Stomach smooth muscle (tissue), 2 donors: ENCODE measurements at regions not wholly inside any gene's neighbourhood (a gene's known extent, or its start where the extent isn't known, plus 50 kb on each side); places are given as distances from the start of the nearest gene placed in this dataset.

Experiments
- H3K27ac ChIP-seq: one replicate; pipeline ENCODE4 v1.7.0; 2013; ENCODE audit warnings: mild to moderate bottlenecking, low read length, inconsistent platforms
- H3K27me3 ChIP-seq, 2 donors: one replicate each; pipeline ENCODE4 v1.7.0; 2013; ENCODE audit warnings: low read length in 2 of 2; ENCODE audit not compliant: insufficient read depth in 2 of 2, control insufficient read depth in 1 of 2
- H3K36me3 ChIP-seq, 2 donors: one replicate each; pipeline ENCODE4 v1.7.0; 2013; ENCODE audit warnings: low read length in 2 of 2; ENCODE audit not compliant: control insufficient read depth in 2 of 2, insufficient read depth in 2 of 2
- H3K4me1 ChIP-seq: one replicate; pipeline ENCODE4 v1.7.0; 2013; ENCODE audit warnings: low read length; ENCODE audit not compliant: control insufficient read depth, insufficient read depth
- H3K4me3 ChIP-seq, 2 donors: one replicate each; pipeline ENCODE4 v1.7.0; 2013; ENCODE audit warnings: low read length in 2 of 2
- H3K9ac ChIP-seq, 2 donors: one replicate each; pipeline ENCODE4 v1.7.0; 2013; ENCODE audit warnings: low read length in 2 of 2, mild to moderate bottlenecking in 1 of 2
- H3K9me3 ChIP-seq, 2 donors: one replicate each; pipeline ENCODE4 v1.7.0; 2013; ENCODE audit warnings: low read length in 2 of 2; ENCODE audit not compliant: control insufficient read depth in 2 of 2
- donor health status: healthy.
- donor health status: Pancreatic carcinoma.

DNA sequence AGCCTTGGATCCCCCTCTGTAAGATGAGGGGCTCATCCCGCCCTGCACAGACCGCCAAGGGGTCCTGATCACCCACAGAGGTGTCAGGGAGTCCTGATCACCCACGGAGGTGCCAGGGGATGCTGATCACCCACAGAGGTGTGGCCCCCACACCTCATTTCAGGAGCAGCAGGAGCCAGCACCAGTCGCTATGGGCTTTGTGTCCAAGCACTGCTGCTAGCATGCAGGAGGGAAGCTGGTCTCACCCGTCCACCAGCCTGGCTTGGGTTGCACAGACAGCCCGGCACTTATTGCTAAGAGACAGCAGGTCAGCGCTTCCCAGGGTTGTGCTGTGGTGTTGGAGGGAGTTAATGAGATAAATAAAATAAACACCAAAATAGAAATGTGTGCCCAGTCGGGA lies 88.5 kb downstream of the ADRA2C start:
- no peak overlapping the region for H3K27ac ChIP-seq
- H3K36me3 ChIP-seq = no peaks in the 10 kb centered on the region
- no peaks in the 10 kb centered on the region for H3K4me1 ChIP-seq
- H3K27me3 ChIP-seq = peaks cover 0 to 20% of the 10 kb centered on the region in 2 donors
- H3K9me3 ChIP-seq = peaks cover 2 to 18% of the 10 kb centered on the region in 2 donors
- H3K9ac ChIP-seq = no peak overlapping the region
- H3K4me3 ChIP-seq = no peak overlapping the region

- H3K4me1 ChIP-seq = no peaks in the 10 kb centered on the region
- H3K36me3 ChIP-seq = no peaks in the 10 kb centered on the region
- no peak overlapping the region for H3K4me3 ChIP-seq
- peaks cover 6 to 25% of the 10 kb centered on the region in 2 donors for H3K27me3 ChIP-seq
- peaks cover 0 to 8% of the 10 kb centered on the region in 2 donors for H3K9me3 ChIP-seq
- no peak overlapping the region for H3K9ac ChIP-seq
- no peak overlapping the region for H3K27ac ChIP-seq
Measured at GRCh38 chr4:3855646-3856045, 89.5 kb downstream of the ADRA2C start.

GRCh38 chr4:3856604-3857204 lies 90.5 kb downstream of the ADRA2C start:
- no peaks in the 10 kb centered on the region for H3K4me1 ChIP-seq

GRCh38 chr4:3857269-3857926 lies 91.2 kb downstream of the ADRA2C start:
- Histone ChIP-seq H3K9me3 (no peaks in the 10 kb centered on the region), H3K36me3 (no peaks in the 10 kb centered on the region), H3K4me1 (no peaks in the 10 kb centered on the region), H3K4me3 (no peak overlapping the region), H3K27ac (no peak overlapping the region), H3K9ac (no peak overlapping the region), H3K27me3 (peaks cover 9 to 28% of the 10 kb centered on the region in 2 donors)

More at GRCh38 chr4:3856604-3857204, 90.5 kb downstream of the ADRA2C start:
- peaks cover 6 to 27% of the 10 kb centered on the region in 2 donors for H3K27me3 ChIP-seq
- peaks cover 0 to 3% of the 10 kb centered on the region in 2 donors for H3K9me3 ChIP-seq
- no peak overlapping the region for H3K4me3 ChIP-seq
- no peaks in the 10 kb centered on the region for H3K36me3 ChIP-seq
- no peak overlapping the region for H3K9ac ChIP-seq
- no peak overlapping the region for H3K27ac ChIP-seq

DNA sequence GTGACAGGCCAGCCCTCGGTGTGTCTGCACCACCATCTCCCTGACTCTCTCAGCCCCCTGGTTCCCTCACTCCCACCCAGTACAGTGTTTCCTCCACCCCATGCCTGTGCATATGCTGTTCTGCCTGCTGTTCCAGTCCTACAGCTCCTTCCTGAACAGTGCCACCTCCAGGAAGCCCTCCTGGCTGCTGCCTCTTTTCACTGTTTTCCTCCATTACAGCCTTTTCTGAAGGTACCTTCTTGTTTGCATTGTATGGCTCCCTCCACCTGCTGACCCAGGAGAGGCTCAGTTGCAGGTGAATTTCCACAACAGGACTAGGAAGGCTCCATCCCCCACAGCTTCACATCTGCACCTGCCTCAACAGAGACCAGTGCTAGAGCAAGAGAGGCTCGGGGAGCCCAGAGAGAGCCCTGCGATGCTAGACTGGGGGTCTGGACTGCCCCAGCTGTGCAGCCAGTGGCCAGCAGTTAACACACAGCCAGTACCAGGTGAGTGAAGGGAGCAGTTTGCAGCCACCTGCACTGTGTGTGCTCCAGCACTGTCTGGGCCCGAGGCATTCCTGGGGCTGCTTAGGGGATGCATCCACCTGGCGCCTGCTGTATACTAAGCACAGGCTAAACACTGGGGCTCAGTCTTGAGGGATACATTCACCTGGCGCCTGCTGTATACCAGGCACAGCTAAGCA lies 92.0 kb downstream of the ADRA2C start:
- no peak overlapping the region for H3K4me3 ChIP-seq
- H3K4me1 ChIP-seq = no peaks in the 10 kb centered on the region
- peaks cover 15 to 30% of the 10 kb centered on the region in 2 donors for H3K27me3 ChIP-seq
- H3K27ac ChIP-seq = no peak overlapping the region
- no peaks in the 10 kb centered on the region for H3K9me3 ChIP-seq
- no peaks in the 10 kb centered on the region for H3K36me3 ChIP-seq
- no peak overlapping the region for H3K9ac ChIP-seq

DNA sequence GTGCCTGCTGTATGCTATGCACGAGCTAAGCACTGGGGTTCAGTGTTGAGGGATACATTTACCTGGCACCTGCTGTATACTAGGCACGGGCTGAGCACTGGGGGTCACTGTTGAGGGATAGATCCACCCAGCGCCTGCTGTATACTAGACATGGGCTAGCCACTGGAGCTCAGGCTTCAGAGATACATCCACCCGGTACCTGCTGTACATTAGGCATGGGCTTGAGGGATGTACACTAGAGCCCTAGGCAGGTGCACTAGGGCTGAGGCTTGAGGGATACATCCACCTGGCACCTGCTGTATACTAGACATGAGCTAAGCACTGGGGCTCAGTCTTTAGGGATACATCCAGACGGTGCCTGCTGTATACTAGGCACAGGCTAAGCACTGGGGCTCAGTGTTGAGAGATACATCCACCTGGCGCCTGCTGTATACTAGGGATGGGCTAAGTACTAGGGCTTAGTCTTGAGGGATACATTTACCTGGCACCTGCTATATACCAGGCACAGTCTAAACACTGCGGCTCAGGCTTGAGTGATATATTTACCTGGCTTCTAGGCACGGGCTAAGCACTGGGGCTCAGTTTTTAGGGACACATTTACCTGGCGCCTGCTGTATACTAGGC lies 92.7 kb downstream of the ADRA2C start:
- Histone ChIP-seq H3K27ac (no peak overlapping the region), H3K4me1 (peaks cover 2% of the 10 kb centered on the region), H3K27me3 (peaks cover 18 to 32% of the 10 kb centered on the region in 2 donors), H3K4me3 (no peak overlapping the region), H3K36me3 (no peaks in the 10 kb centered on the region), H3K9ac (no peak overlapping the region), H3K9me3 (no peaks in the 10 kb centered on the region)

GRCh38 chr4:3859571-3859970 lies 93.4 kb downstream of the ADRA2C start:
- H3K4me1 ChIP-seq = peaks cover 2% of the 10 kb centered on the region
- H3K27me3 ChIP-seq = peaks cover 24 to 35% of the 10 kb centered on the region in 2 donors
- no peak overlapping the region for H3K9ac ChIP-seq
- H3K27ac ChIP-seq = no peak overlapping the region
- no peak overlapping the region for H3K4me3 ChIP-seq
- H3K36me3 ChIP-seq = no peaks in the 10 kb centered on the region
- no peaks in the 10 kb centered on the region for H3K9me3 ChIP-seq

- peaks cover 30 to 33% of the 10 kb centered on the region in 2 donors for H3K27me3 ChIP-seq
Measured at GRCh38 chr4:3860061-3860912, 94.1 kb downstream of the ADRA2C start.

DNA sequence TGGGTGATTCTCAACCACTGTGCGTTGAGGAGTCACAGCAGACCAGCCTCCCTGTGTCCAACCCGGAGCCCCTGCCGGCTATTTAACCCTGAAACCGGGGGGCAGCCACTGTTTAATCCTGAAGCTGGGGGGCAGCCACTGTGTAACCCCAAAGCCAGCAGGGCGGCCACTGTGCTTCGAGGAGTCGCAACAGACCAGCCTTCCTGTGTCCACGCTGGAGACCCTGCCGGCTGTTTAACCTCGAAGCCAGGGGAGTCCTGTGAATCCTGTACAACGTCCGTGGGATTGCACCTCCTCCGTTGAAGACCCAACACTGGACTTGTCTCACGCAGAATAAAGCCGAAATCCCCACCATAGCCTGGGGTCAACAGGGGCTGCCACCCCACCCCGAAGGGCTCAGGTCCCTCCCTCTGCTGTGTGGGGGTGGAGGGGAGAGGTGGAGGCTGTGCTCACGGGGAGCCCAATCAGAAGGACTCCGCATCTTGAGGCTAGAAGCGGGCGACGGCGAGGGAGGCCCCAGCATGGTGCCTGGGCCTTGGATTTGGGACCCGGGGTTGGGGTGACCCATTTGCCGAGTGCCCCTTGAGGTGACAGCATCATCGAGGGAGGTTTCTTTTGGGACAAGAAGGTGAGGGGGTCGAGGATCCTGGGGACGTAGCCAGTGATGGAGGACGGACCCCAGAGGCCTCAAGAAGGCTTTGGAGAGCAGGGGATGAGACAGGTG lies 94.9 kb downstream of the ADRA2C start:
- no peak overlapping the region for H3K27ac ChIP-seq
- H3K9me3 ChIP-seq = no peaks in the 10 kb centered on the region
- H3K9ac ChIP-seq = no peak overlapping the region
- no peak overlapping the region for H3K4me3 ChIP-seq
- no peaks in the 10 kb centered on the region for H3K36me3 ChIP-seq
- peaks cover 2% of the 10 kb centered on the region for H3K4me1 ChIP-seq
- H3K27me3 ChIP-seq = peaks cover 30 to 35% of the 10 kb centered on the region in 2 donors

More at GRCh38 chr4:3860061-3860912, 94.1 kb downstream of the ADRA2C start:
- Histone ChIP-seq H3K9me3 (no peaks in the 10 kb centered on the region), H3K9ac (no peak overlapping the region), H3K4me3 (no peak overlapping the region), H3K4me1 (peaks cover 2% of the 10 kb centered on the region), H3K36me3 (no peaks in the 10 kb centered on the region), H3K27ac (no peak overlapping the region)
